Kidney (tissue), 13 donors: ENCODE measurements at regions not wholly inside any gene's neighbourhood (a gene's known extent, or its start where the extent isn't known, plus 50 kb on each side); places are given as distances from the start of the nearest gene placed in this dataset.
A peak's percentile ranks its signal among the peaks of the same experiment; 100 is the strongest.

Experiments
- DNase-seq, 5 donors: peaks; one replicate each; pipeline ENCODE4 v3.0.0-alpha.2; 2013 to 2020
- FAIRE-seq: peaks from 2 replicates; lab custom pipeline; 2012; peaks lifted over from hg19 to GRCh38; lab: Jason Lieb, UNC
- H3K27ac ChIP-seq, 2 donors: one replicate each; pipeline ENCODE4 v1.7.0; 2013; ENCODE audit warnings: low read depth in 2 of 2, low read length in 2 of 2, inconsistent platforms in 1 of 2
- H3K27me3 ChIP-seq: one replicate; pipeline ENCODE4 v1.7.1; 2013; ENCODE audit warnings: low read length, inconsistent platforms; ENCODE audit not compliant: control insufficient read depth, insufficient read depth
- H3K36me3 ChIP-seq, 3 donors: one replicate each; pipeline versions ENCODE4 v1.7.0 to v1.7.1; 2013; ENCODE audit warnings: low read length in 3 of 3, control low read depth in 1 of 3, inconsistent platforms in 1 of 3; ENCODE audit not compliant: insufficient read depth in 3 of 3, control insufficient read depth in 2 of 3
- H3K4me1 ChIP-seq, 3 donors: one replicate each; pipeline versions ENCODE4 v1.7.0 to v1.7.1; 2013; ENCODE audit warnings: low read length in 3 of 3, inconsistent platforms in 1 of 3, low read depth in 1 of 3; ENCODE audit not compliant: control insufficient read depth in 2 of 3, insufficient read depth in 2 of 3
- H3K4me3 ChIP-seq, 3 donors: one replicate each; pipeline versions ENCODE4 v1.7.0 to v1.8.1; 2013; ENCODE audit warnings: low read length in 3 of 3, control low read depth in 1 of 3, inconsistent platforms in 1 of 3
- H3K9ac ChIP-seq, 3 donors: one replicate each; pipeline versions ENCODE4 v1.7.0 to v1.7.1; 2013; ENCODE audit warnings: low read length in 3 of 3, control low read depth in 1 of 3, inconsistent platforms in 1 of 3
- H3K9me3 ChIP-seq, 3 donors: one replicate each; pipeline versions ENCODE4 v1.7.0 to v1.7.1; 2013; ENCODE audit warnings: low read length in 3 of 3, control low read depth in 1 of 3, inconsistent platforms in 1 of 3; ENCODE audit not compliant: control insufficient read depth in 2 of 3, insufficient read depth in 1 of 3
- intact Hi-C: fragments of 100-400 bp; cut with DNase I; formaldehyde crosslinking; loops from one replicate; pipeline ENCODE4 v1.11.1; 2022
- TF ChIP-seq, protein P1 (sequence below): IDR thresholded peaks from 3 replicates; pipeline ENCODE4 v1.5.1; 2012; ENCODE audit warnings: mild to moderate bottlenecking, moderate library complexity, borderline replicate concordance; ENCODE audit not compliant: insufficient read depth; ENCODE audit errors: extremely low read depth
- donor health status: control.
- donor health status: control.
- donor health status: control.
- donor health status: control.
- donor health status: control.
- donor health status: DM: yes; HTN: yes; CAD: no.
- donor health status: Normal renal cell carcinoma (clear cell type).

- Histone ChIP-seq H3K4me1 (no peaks in the 10 kb centered on the region), H3K27me3 (no peaks in the 10 kb centered on the region), H3K9me3 (no peaks in the 10 kb centered on the region), H3K4me3 (no peak overlapping the region), H3K27ac (no peak overlapping the region), H3K36me3 (no peaks in the 10 kb centered on the region), H3K9ac (no peak overlapping the region)
- TF ChIP-seq, protein P1, sequence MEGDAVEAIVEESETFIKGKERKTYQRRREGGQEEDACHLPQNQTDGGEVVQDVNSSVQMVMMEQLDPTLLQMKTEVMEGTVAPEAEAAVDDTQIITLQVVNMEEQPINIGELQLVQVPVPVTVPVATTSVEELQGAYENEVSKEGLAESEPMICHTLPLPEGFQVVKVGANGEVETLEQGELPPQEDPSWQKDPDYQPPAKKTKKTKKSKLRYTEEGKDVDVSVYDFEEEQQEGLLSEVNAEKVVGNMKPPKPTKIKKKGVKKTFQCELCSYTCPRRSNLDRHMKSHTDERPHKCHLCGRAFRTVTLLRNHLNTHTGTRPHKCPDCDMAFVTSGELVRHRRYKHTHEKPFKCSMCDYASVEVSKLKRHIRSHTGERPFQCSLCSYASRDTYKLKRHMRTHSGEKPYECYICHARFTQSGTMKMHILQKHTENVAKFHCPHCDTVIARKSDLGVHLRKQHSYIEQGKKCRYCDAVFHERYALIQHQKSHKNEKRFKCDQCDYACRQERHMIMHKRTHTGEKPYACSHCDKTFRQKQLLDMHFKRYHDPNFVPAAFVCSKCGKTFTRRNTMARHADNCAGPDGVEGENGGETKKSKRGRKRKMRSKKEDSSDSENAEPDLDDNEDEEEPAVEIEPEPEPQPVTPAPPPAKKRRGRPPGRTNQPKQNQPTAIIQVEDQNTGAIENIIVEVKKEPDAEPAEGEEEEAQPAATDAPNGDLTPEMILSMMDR: no peak
- DNase-seq (no peak), FAIRE-seq (no peak)
- intact Hi-C loops: no loop called here
Observed at GRCh38 chrX:28099166-28099565, 117.9 kb upstream of the DCAF8L1 start.

- FAIRE-seq (no peak), DNase-seq (no peak)
- H3K9ac ChIP-seq: no peak overlapping the region
- no peaks in the 10 kb centered on the region for H3K36me3 ChIP-seq
- intact Hi-C loops: no loop called here
- H3K4me3 ChIP-seq: no peak overlapping the region
- H3K27me3 ChIP-seq: no peaks in the 10 kb centered on the region
- H3K27ac ChIP-seq: no peak overlapping the region
- no peaks in the 10 kb centered on the region for H3K4me1 ChIP-seq
- TF ChIP-seq, protein P1: no peak
- H3K9me3 ChIP-seq: no peaks in the 10 kb centered on the region
Observed at GRCh38 chrX:28085653-28086052, 104.4 kb upstream of the DCAF8L1 start.

DNA sequence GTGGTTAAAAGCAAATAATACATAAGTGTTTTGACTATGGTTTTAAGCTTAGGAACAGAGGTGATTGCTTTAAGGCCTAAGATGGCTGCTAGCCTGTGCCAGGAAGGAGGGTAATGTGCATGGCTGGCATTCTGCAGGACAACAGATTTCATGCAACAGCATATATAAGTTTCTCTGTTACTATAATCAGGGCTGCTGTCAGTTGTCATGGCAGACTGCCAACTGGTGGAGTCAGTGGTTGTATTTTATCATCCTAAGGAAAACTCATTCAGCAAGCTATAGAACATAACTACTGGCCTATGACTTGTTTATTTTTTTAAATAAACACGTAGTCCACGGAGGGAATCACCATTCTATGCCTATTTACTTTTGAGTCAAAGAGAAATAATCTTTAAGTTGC lies 77.7 kb upstream of the DCAF8L1 start:
- H3K27ac ChIP-seq: no peak overlapping the region
- no peaks in the 10 kb centered on the region for H3K4me1 ChIP-seq
- FAIRE-seq: no peak
- H3K9me3 ChIP-seq: no peaks in the 10 kb centered on the region
- peak in 2 of 5 donors; percentile 2 to 26 for DNase-seq
- H3K4me3 ChIP-seq: no peak overlapping the region
- intact Hi-C loops: no loop called here
- no peak overlapping the region for H3K9ac ChIP-seq
- H3K27me3 ChIP-seq: no peaks in the 10 kb centered on the region
- no peaks in the 10 kb centered on the region for H3K36me3 ChIP-seq
- TF ChIP-seq, protein P1: no peak

GRCh38 chrX:28042826-28043564 lies 61.7 kb upstream of the DCAF8L1 start:
- Histone ChIP-seq H3K4me3 (no peak overlapping the region), H3K9ac (no peak overlapping the region), H3K9me3 (no peaks in the 10 kb centered on the region), H3K27ac (no peak overlapping the region), H3K4me1 (no peaks in the 10 kb centered on the region), H3K36me3 (no peaks in the 10 kb centered on the region), H3K27me3 (no peaks in the 10 kb centered on the region)
- intact Hi-C loops: no loop called here
- TF ChIP-seq, protein P1: no peak
- no peak for DNase-seq
- FAIRE-seq: no peak
